SK-N-SH treated with all-trans-retinoic acid at 6 μM for 48 hours (cell line): ENCODE measurements at regions not wholly inside any gene's neighbourhood (a gene's known extent, or its start where the extent isn't known, plus 50 kb on each side); places are given as distances from the start of the nearest gene placed in this dataset.

Experiments used
- ATAC-seq: fragments of 200-7000 bp; cut with Tn5 transposase; 3 replicates; pipeline ENCODE4 v1.9.1; 2020; ENCODE audit warnings: mild to moderate bottlenecking, moderate library complexity
- ARNTL ChIP-seq: fragments of 450-650 bp; formaldehyde crosslinking; IDR thresholded peaks from 2 replicates; pipeline ENCODE4 v1.5.0; 2020; ENCODE audit warnings: low read depth, mild to moderate bottlenecking, moderate library complexity, borderline replicate concordance
- BACH2 ChIP-seq: fragments of 250-450 bp; sonication (Bioruptor Pico); IDR thresholded peaks from 2 replicates; pipeline ENCODE4 v1.9.0; 2021; ENCODE audit warnings: mild to moderate bottlenecking, borderline replicate concordance
- CREB5 ChIP-seq: fragments of 250-450 bp; sonication (Bioruptor Pico); IDR thresholded peaks from 2 replicates; pipeline ENCODE4 v1.5.1; 2020; ENCODE audit warnings: low read depth, mild to moderate bottlenecking, moderate library complexity
- CSDC2 ChIP-seq: fragments of 250-450 bp; sonication (Bioruptor Pico); IDR thresholded peaks from 2 replicates; pipeline ENCODE4 v1.5.0; 2020; ENCODE audit warnings: mild to moderate bottlenecking, moderate library complexity
- CSRNP3 ChIP-seq: fragments of 250-450 bp; sonication (Bioruptor Pico); IDR thresholded peaks from 2 replicates; pipeline ENCODE4 v1.5.1; 2021; ENCODE audit warnings: mild to moderate bottlenecking, moderate library complexity
- ESRRG ChIP-seq: fragments of 250-450 bp; sonication (Bioruptor Pico); IDR thresholded peaks from 2 replicates; pipeline ENCODE4 v1.6.1; 2021; ENCODE audit warnings: mild to moderate bottlenecking
- GLIS3 ChIP-seq: fragments of 250-450 bp; sonication (Bioruptor Pico); IDR thresholded peaks from 2 replicates; pipeline ENCODE4 v1.5.0; 2020; ENCODE audit warnings: mild to moderate bottlenecking, moderate library complexity
- ISL1 ChIP-seq: fragments of 250-450 bp; sonication (Bioruptor Pico); IDR thresholded peaks from 2 replicates; pipeline ENCODE4 v2.1.2; 2022; ENCODE audit warnings: mild to moderate bottlenecking, moderate library complexity
- OSR1 ChIP-seq: fragments of 250-450 bp; sonication (Bioruptor Pico); IDR thresholded peaks from 2 replicates; pipeline ENCODE4 v1.8.0; 2022; ENCODE audit warnings: moderate library complexity, mild to moderate bottlenecking, inconsistent platforms
- PATZ1 ChIP-seq: fragments of 250-450 bp; sonication (Bioruptor Pico); IDR thresholded peaks from 2 replicates; pipeline ENCODE4 v1.8.0; 2020; ENCODE audit warnings: mild to moderate bottlenecking, moderate library complexity, borderline replicate concordance
- POU6F1 ChIP-seq: fragments of 250-450 bp; sonication (Bioruptor Pico); IDR thresholded peaks from 2 replicates; pipeline ENCODE4 v1.8.0; 2021; ENCODE audit warnings: low read depth, mild to moderate bottlenecking, moderate library complexity, borderline replicate concordance
- PPARA ChIP-seq: fragments of 250-450 bp; sonication (Bioruptor Pico); IDR thresholded peaks from 2 replicates; pipeline ENCODE4 v1.5.0; 2020; ENCODE audit warnings: mild to moderate bottlenecking, borderline replicate concordance
- RARB ChIP-seq: fragments of 250-450 bp; sonication (Bioruptor Pico); IDR thresholded peaks from 2 replicates; pipeline ENCODE4 v1.8.0; 2021; ENCODE audit warnings: mild to moderate bottlenecking, moderate library complexity
- TCF4 ChIP-seq: fragments of 250-450 bp; sonication (Bioruptor Pico); IDR thresholded peaks from 2 replicates; pipeline ENCODE4 v1.8.0; 2021; ENCODE audit warnings: mild to moderate bottlenecking, moderate library complexity, borderline replicate concordance
- TSHZ2 ChIP-seq: fragments of 250-450 bp; sonication (Bioruptor Pico); IDR thresholded peaks from 2 replicates; pipeline ENCODE4 v1.5.0; 2020; ENCODE audit warnings: mild to moderate bottlenecking, moderate library complexity
- ZC3H10 ChIP-seq: fragments of 250-450 bp; sonication (Bioruptor Pico); IDR thresholded peaks from 2 replicates; pipeline ENCODE4 v1.5.1; 2021; ENCODE audit warnings: mild to moderate bottlenecking, moderate library complexity
- ZFP3 ChIP-seq: fragments of 250-450 bp; sonication (Bioruptor Pico); IDR thresholded peaks from 2 replicates; pipeline ENCODE4 v1.5.0; 2020; ENCODE audit warnings: mild to moderate bottlenecking, moderate library complexity
- ZFP30 ChIP-seq: fragments of 450-650 bp; formaldehyde crosslinking; IDR thresholded peaks from 2 replicates; pipeline ENCODE4 v1.5.0; 2022; ENCODE audit warnings: mild to moderate bottlenecking, moderate library complexity
- ZNF565 ChIP-seq: fragments of 450-650 bp; formaldehyde crosslinking; conservative IDR thresholded peaks from 2 replicates; pipeline ENCODE4 v1.5.0; 2020; ENCODE audit warnings: low read depth, mild to moderate bottlenecking, moderate library complexity
- ZNF70 ChIP-seq: fragments of 450-650 bp; formaldehyde crosslinking; IDR thresholded peaks from 2 replicates; pipeline ENCODE4 v1.5.0; 2020; ENCODE audit warnings: mild to moderate bottlenecking, moderate library complexity

- no peak for TF ChIP-seq ESRRG (CRISPR knock-in tag)
- TF ChIP-seq ZFP30 (CRISPR knock-in tag): no peak
- no peak for TF ChIP-seq ZFP3 (CRISPR knock-in tag)
- TF ChIP-seq CSRNP3 (CRISPR knock-in tag): no peak
- no peak for TF ChIP-seq ZNF565 (CRISPR knock-in tag)
- no peak for TF ChIP-seq TCF4 (CRISPR knock-in tag)
- no peak for TF ChIP-seq ZC3H10
- TF ChIP-seq BACH2: no peak
- no peak for TF ChIP-seq TSHZ2 (CRISPR knock-in tag)
- no peak for TF ChIP-seq RARB (CRISPR knock-in tag)
- TF ChIP-seq CREB5 (CRISPR knock-in tag): no peak
- no peak for TF ChIP-seq PPARA (CRISPR knock-in tag)
- TF ChIP-seq PATZ1: no peak
- no peak for TF ChIP-seq OSR1 (CRISPR knock-in tag)
- ATAC-seq: no peak
These were observed 249.5 kb upstream of the STARD13 start for GRCh38 chr13:33535061-33535460.

- ATAC-seq: no peak
- no peak for TF ChIP-seq ZNF565 (CRISPR knock-in tag)
- no peak for TF ChIP-seq ISL1
- no peak for TF ChIP-seq OSR1 (CRISPR knock-in tag)
- TF ChIP-seq ARNTL (CRISPR knock-in tag): no peak
- no peak for TF ChIP-seq GLIS3 (CRISPR knock-in tag)
- TF ChIP-seq POU6F1: no peak
- no peak for TF ChIP-seq TCF4 (CRISPR knock-in tag)
These were observed 251.0 kb upstream of the STARD13 start for GRCh38 chr13:33536601-33537000.

GRCh38 chr13:33537026-33537425 is 251.5 kb upstream of the STARD13 start:
- TF ChIP-seq ZNF565 (CRISPR knock-in tag) (no peak), PPARA (CRISPR knock-in tag) (no peak), OSR1 (CRISPR knock-in tag) (no peak), CSDC2 (CRISPR knock-in tag) (no peak), CREB5 (CRISPR knock-in tag) (no peak), ESRRG (CRISPR knock-in tag) (no peak), PATZ1 (no peak), ZC3H10 (no peak), ZFP3 (CRISPR knock-in tag) (no peak), RARB (CRISPR knock-in tag) (no peak), GLIS3 (CRISPR knock-in tag) (no peak), CSRNP3 (CRISPR knock-in tag) (no peak), BACH2 (no peak), ZNF70 (CRISPR knock-in tag) (no peak), ISL1 (no peak)
- no peak for ATAC-seq
